ENCODE measurements at regions not wholly inside any gene's neighbourhood (a gene's known extent, or its start where the extent isn't known, plus 50 kb on each side); places are given as distances from the start of the nearest gene placed in this dataset.

- Mint-ChIP-seq H3K9me3 (peaks cover 58% of the 10 kb centered on the region), H3K36me3 (ENCODE audit: low read depth) (no peaks in the 10 kb centered on the region), H3K27ac (no peak overlapping the region), H3K4me1 (no peaks in the 10 kb centered on the region), H3K27me3 (ENCODE audit: insufficient read depth) (no peaks in the 10 kb centered on the region), H3K4me3 (no peak overlapping the region)
- Histone ChIP-seq H3K36me3 (ENCODE audit: control insufficient read depth, insufficient read depth, low read length) (no peaks in the 10 kb centered on the region), H3K27me3 (ENCODE audit: control insufficient read depth, insufficient read depth, low read length, poor library complexity, severe bottlenecking) (no peaks in the 10 kb centered on the region), H3K4me3 (ENCODE audit: low read length) (no peak overlapping the region), H3K9ac (ENCODE audit: extremely low read depth, low read length, poor library complexity, severe bottlenecking) (no peak overlapping the region), H3K4me1 (ENCODE audit: control insufficient read depth, insufficient read depth, low read length) (no peaks in the 10 kb centered on the region), H3K27ac (ENCODE audit: low read depth, low read length) (no peak overlapping the region), H3K9me3 (ENCODE audit: control insufficient read depth, low read length) (no peaks in the 10 kb centered on the region)
- 73 to 78% methylated on average over 1 to 4 of the region's 4 CpGs for WGBS, 2 experiments (ENCODE audit: insufficient coverage in 1 of 2, insufficient read length in 1 of 2)
- DNase-seq, result no peak
- TF ChIP-seq CTCF (conservative IDR thresholded peaks at IDR 0.05), result no peak
Observed at GRCh38 chrX:147646949-147647723, 264.6 kb upstream of the FMR1 start.

- H3K4me1 Mint-ChIP-seq, result no peaks in the 10 kb centered on the region
- Histone ChIP-seq H3K4me1 (ENCODE audit: control insufficient read depth, insufficient read depth, low read length) (no peaks in the 10 kb centered on the region), H3K4me3 (ENCODE audit: low read length) (no peak overlapping the region), H3K9me3 (ENCODE audit: control insufficient read depth, low read length) (peaks cover 16% of the 10 kb centered on the region), H3K9ac (ENCODE audit: extremely low read depth, low read length, poor library complexity, severe bottlenecking) (no peak overlapping the region), H3K27me3 (ENCODE audit: control insufficient read depth, insufficient read depth, low read length, poor library complexity, severe bottlenecking) (no peaks in the 10 kb centered on the region), H3K36me3 (ENCODE audit: control insufficient read depth, insufficient read depth, low read length) (no peaks in the 10 kb centered on the region), H3K27ac (ENCODE audit: low read depth, low read length) (no peak overlapping the region)
- no peak overlapping the region for H3K4me3 Mint-ChIP-seq
- no peak for TF ChIP-seq CTCF (conservative IDR thresholded peaks at IDR 0.05)
- DNase-seq, result peak; percentile 54
- H3K36me3 Mint-ChIP-seq (ENCODE audit: low read depth), result no peaks in the 10 kb centered on the region
- peaks cover 66% of the 10 kb centered on the region for H3K9me3 Mint-ChIP-seq
- 80 to 92% methylated on average over 1 to 2 of the region's 2 CpGs for whole genome bisulfite sequencing, 2 experiments (ENCODE audit: insufficient coverage in 1 of 2, insufficient read length in 1 of 2)
- peaks cover 81% of the 10 kb centered on the region for H3K27me3 Mint-ChIP-seq (ENCODE audit: insufficient read depth)
- H3K27ac Mint-ChIP-seq, result no peak overlapping the region
Observed at GRCh38 chrX:147675819-147676218, 235.9 kb upstream of the FMR1 start.

- Mint-ChIP-seq H3K9me3 (peaks cover 70% of the 10 kb centered on the region), H3K36me3 (ENCODE audit: low read depth) (no peaks in the 10 kb centered on the region), H3K27me3 (ENCODE audit: insufficient read depth) (peaks cover 80% of the 10 kb centered on the region), H3K4me1 (peaks cover 7% of the 10 kb centered on the region), H3K4me3 (no peak overlapping the region), H3K27ac (no peak overlapping the region)
- H3K9me3 ChIP-seq (ENCODE audit: control insufficient read depth, low read length), result peaks cover 16% of the 10 kb centered on the region
- 85% methylated on average over 4 of the region's 5 CpGs; no CpG with 5 or more reads in 1 of the 2 experiments for WGBS, 2 experiments (ENCODE audit: insufficient coverage in 1 of 2, insufficient read length in 1 of 2)
- H3K27ac ChIP-seq (ENCODE audit: low read depth, low read length), result no peak overlapping the region
- no peaks in the 10 kb centered on the region for H3K27me3 ChIP-seq (ENCODE audit: control insufficient read depth, insufficient read depth, low read length, poor library complexity, severe bottlenecking)
- TF ChIP-seq CTCF (conservative IDR thresholded peaks at IDR 0.05), result no peak
- no peaks in the 10 kb centered on the region for H3K4me1 ChIP-seq (ENCODE audit: control insufficient read depth, insufficient read depth, low read length)
- DNase-seq, result no peak
- no peak overlapping the region for H3K9ac ChIP-seq (ENCODE audit: extremely low read depth, low read length, poor library complexity, severe bottlenecking)
- H3K36me3 ChIP-seq (ENCODE audit: control insufficient read depth, insufficient read depth, low read length), result no peaks in the 10 kb centered on the region
- H3K4me3 ChIP-seq (ENCODE audit: low read length), result no peak overlapping the region
Observed at GRCh38 chrX:147679356-147680005, 232.2 kb upstream of the FMR1 start.
